Neuronal stem cell (in vitro differentiated cells): ENCODE measurements at regions not wholly inside any gene's neighbourhood (a gene's known extent, or its start where the extent isn't known, plus 50 kb on each side); places are given as distances from the start of the nearest gene placed in this dataset.
"Not testable (repeated sequence)": the region's sequence is repeated elsewhere in the genome, so short reads cannot be mapped to it uniquely, and the experiment has no call there.

Experiments
- DNase-seq: peaks from one replicate; pipeline ENCODE4 v3.0.0-alpha.2; 2013; ENCODE audit warnings: low spot score
- H2AFZ ChIP-seq: one replicate; pipeline ENCODE4 v1.6.1; 2013; ENCODE audit warnings: mild to moderate bottlenecking, low read length, inconsistent platforms
- H2AK5ac ChIP-seq: 2 replicates; pipeline ENCODE4 v1.6.1; 2013; ENCODE audit warnings: low read depth, mild to moderate bottlenecking, inconsistent platforms, low read length, moderate library complexity, mixed read lengths
- H2BK120ac ChIP-seq: 2 replicates; pipeline ENCODE4 v1.6.1; 2013; ENCODE audit warnings: low read depth, mild to moderate bottlenecking, inconsistent platforms, low read length, moderate library complexity, mixed read lengths
- H2BK12ac ChIP-seq: one replicate; pipeline ENCODE4 v1.6.1; 2013; ENCODE audit warnings: low read length, inconsistent platforms
- H2BK15ac ChIP-seq: 2 replicates; pipeline ENCODE4 v1.6.1; 2013; ENCODE audit warnings: mild to moderate bottlenecking, low read length, inconsistent platforms, mixed read lengths
- H2BK5ac ChIP-seq: one replicate; pipeline ENCODE4 v1.6.1; 2013; ENCODE audit warnings: inconsistent platforms, mild to moderate bottlenecking, low read length, moderate library complexity
- H3K14ac ChIP-seq: one replicate; pipeline ENCODE4 v1.6.1; 2013; ENCODE audit warnings: low read length, inconsistent platforms
- H3K18ac ChIP-seq: 2 replicates; pipeline ENCODE4 v1.6.1; 2013; ENCODE audit warnings: low read length, inconsistent platforms
- H3K23ac ChIP-seq: 2 replicates; pipeline ENCODE4 v1.6.1; 2013; ENCODE audit warnings: low read depth, mild to moderate bottlenecking, mixed read lengths, low read length, inconsistent platforms; ENCODE audit not compliant: poor library complexity
- H3K27ac ChIP-seq: replicated peaks from 3 replicates; pipeline ENCODE4 v1.5.1; 2013; ENCODE audit warnings: low read length, inconsistent platforms
- H3K27me3 ChIP-seq, 3 experiments: 2 replicates each; pipeline ENCODE4 v1.6.1; 2013; ENCODE audit warnings: low read length in 3 of 3, mild to moderate bottlenecking in 2 of 3, inconsistent platforms in 1 of 3, low read depth in 1 of 3, mixed read lengths in 1 of 3, moderate library complexity in 1 of 3; ENCODE audit not compliant: control insufficient read depth in 3 of 3, insufficient read depth in 3 of 3
- H3K36me3 ChIP-seq, 2 donors: replicated peaks in 1 of 2; 2 replicates each; pipeline ENCODE4 v1.6.1; 2013; ENCODE audit warnings: low read length in 2 of 2; ENCODE audit not compliant: control insufficient read depth in 2 of 2, insufficient read depth in 2 of 2
- H3K4ac ChIP-seq: 2 replicates; pipeline ENCODE4 v1.6.1; 2013; ENCODE audit warnings: inconsistent platforms, mild to moderate bottlenecking, low read length, moderate library complexity
- H3K4me1 ChIP-seq, 2 donors: 1 replicate in 1 of 2; 2 replicates in 1 of 2; pipeline ENCODE4 v1.6.1; 2013; ENCODE audit warnings: low read length in 2 of 2, low read depth in 1 of 2; ENCODE audit not compliant: control insufficient read depth in 2 of 2, insufficient read depth in 1 of 2
- H3K4me2 ChIP-seq: one replicate; pipeline ENCODE4 v1.6.1; 2013; ENCODE audit warnings: mild to moderate bottlenecking, low read length, inconsistent platforms; ENCODE audit not compliant: insufficient read depth, poor library complexity, severe bottlenecking
- H3K4me3 ChIP-seq, 2 donors: 2 replicates each; pipeline ENCODE4 v1.5.1; 2013; ENCODE audit warnings: low read length in 2 of 2, mild to moderate bottlenecking in 2 of 2, inconsistent platforms in 1 of 2, moderate library complexity in 1 of 2
- H3K79me1 ChIP-seq: one replicate; pipeline ENCODE4 v1.6.1; 2013; ENCODE audit warnings: low read depth, mild to moderate bottlenecking, inconsistent platforms, low read length, moderate library complexity
- H3K9ac ChIP-seq: one replicate; pipeline ENCODE4 v1.6.1; 2013; ENCODE audit warnings: mild to moderate bottlenecking, low read depth, low read length, inconsistent platforms; ENCODE audit not compliant: poor library complexity
- H3K9me3 ChIP-seq, 2 donors: replicated peaks in 1 of 2; 2 replicates each; pipeline versions ENCODE3 to v1.6.1; 2013; ENCODE audit warnings: low read length in 2 of 2, mild to moderate bottlenecking in 2 of 2, inconsistent platforms in 1 of 2, low read depth in 1 of 2, mixed read lengths in 1 of 2, moderate library complexity in 1 of 2; ENCODE audit not compliant: control insufficient read depth in 2 of 2, insufficient read depth in 1 of 2
- H4K8ac ChIP-seq: one replicate; pipeline ENCODE4 v1.6.1; 2013; ENCODE audit warnings: low read depth, mild to moderate bottlenecking, inconsistent platforms, low read length, moderate library complexity
- H4K91ac ChIP-seq: one replicate; pipeline ENCODE4 v1.6.1; 2013; ENCODE audit warnings: low read length, low read depth, mild to moderate bottlenecking, inconsistent platforms; ENCODE audit not compliant: poor library complexity
- WGBS, 2 donors: extraction: QIAGEN DNeasy Blood & Tissue Kit; methylation state at CpG; one replicate each; pipeline ENCODE4 v1.1.7; 2013; ENCODE audit warnings: missing lambda C conversion rate in 2 of 2, mixed read lengths in 1 of 2; ENCODE audit not compliant: insufficient read length in 2 of 2, insufficient replicate concordance in 1 of 2; ENCODE audit errors: extremely low coverage in 2 of 2; 5-methylcytosine and 5-hydroxymethylcytosine counted together

DNA sequence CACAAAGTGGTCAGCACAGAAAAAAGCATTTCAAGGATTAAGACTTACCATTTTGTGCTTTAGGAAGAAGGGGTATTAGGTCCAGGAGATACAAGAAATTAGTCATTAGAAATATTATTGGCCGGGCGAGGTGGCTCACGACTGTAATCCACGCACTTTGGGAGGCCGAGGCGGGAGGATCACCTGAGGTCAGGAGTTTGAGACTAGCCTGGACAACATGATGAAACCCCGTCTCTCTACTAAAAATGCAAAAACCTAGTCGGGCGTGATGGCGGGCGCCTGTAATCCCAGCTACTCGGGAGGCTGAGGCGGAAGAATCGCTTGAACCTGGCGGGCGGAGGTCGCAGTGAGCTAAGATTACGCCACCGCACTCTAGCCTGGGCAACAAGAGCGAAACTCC is 111.0 kb downstream of the DDX11 start:
- DNase-seq, H3K4me1 ChIP-seq, H2BK15ac ChIP-seq, H2BK12ac ChIP-seq, H3K4me3 ChIP-seq, H3K27ac ChIP-seq, H3K18ac ChIP-seq, H4K91ac ChIP-seq, H3K36me3 ChIP-seq, H3K4me2 ChIP-seq, H3K4ac ChIP-seq, H2BK5ac ChIP-seq, H2AK5ac ChIP-seq, H3K9ac ChIP-seq, H3K14ac ChIP-seq, H3K23ac ChIP-seq, H3K9me3 ChIP-seq, H3K27me3 ChIP-seq, H2BK120ac ChIP-seq, H3K79me1 ChIP-seq, H2AFZ ChIP-seq, H4K8ac ChIP-seq: not testable (repeated sequence)
- WGBS, 2 donors, result no CpG with 5 or more reads among the region's 20 CpGs

- not testable (repeated sequence) for H3K9me3 ChIP-seq, H3K14ac ChIP-seq, H3K79me1 ChIP-seq, H3K36me3 ChIP-seq, H3K9ac ChIP-seq, H4K8ac ChIP-seq, H2BK12ac ChIP-seq, H2BK5ac ChIP-seq, H3K4me1 ChIP-seq, DNase-seq, H2AFZ ChIP-seq, H2BK120ac ChIP-seq, H3K18ac ChIP-seq, H2BK15ac ChIP-seq, H3K27ac ChIP-seq, H3K4me3 ChIP-seq, H3K23ac ChIP-seq, H3K4me2 ChIP-seq, H3K4ac ChIP-seq, H4K91ac ChIP-seq, H3K27me3 ChIP-seq, H2AK5ac ChIP-seq
Measured at GRCh38 chr12:31192689-31193088, 119.0 kb downstream of the DDX11 start.

- H3K9me3 ChIP-seq, DNase-seq, H3K36me3 ChIP-seq, H4K8ac ChIP-seq, H2BK15ac ChIP-seq, H2BK5ac ChIP-seq, H4K91ac ChIP-seq, H2BK120ac ChIP-seq, H3K4ac ChIP-seq, H3K27me3 ChIP-seq, H3K9ac ChIP-seq, H3K4me2 ChIP-seq, H3K4me1 ChIP-seq, H2AFZ ChIP-seq, H3K14ac ChIP-seq, H2AK5ac ChIP-seq, H2BK12ac ChIP-seq, H3K4me3 ChIP-seq, H3K27ac ChIP-seq, H3K18ac ChIP-seq, H3K23ac ChIP-seq, H3K79me1 ChIP-seq: not testable (repeated sequence)
- no CpG with 5 or more reads among the region's 1 CpG for WGBS, 2 donors
Measured at GRCh38 chr12:31195620-31196019, 122.0 kb downstream of the DDX11 start.

DNA sequence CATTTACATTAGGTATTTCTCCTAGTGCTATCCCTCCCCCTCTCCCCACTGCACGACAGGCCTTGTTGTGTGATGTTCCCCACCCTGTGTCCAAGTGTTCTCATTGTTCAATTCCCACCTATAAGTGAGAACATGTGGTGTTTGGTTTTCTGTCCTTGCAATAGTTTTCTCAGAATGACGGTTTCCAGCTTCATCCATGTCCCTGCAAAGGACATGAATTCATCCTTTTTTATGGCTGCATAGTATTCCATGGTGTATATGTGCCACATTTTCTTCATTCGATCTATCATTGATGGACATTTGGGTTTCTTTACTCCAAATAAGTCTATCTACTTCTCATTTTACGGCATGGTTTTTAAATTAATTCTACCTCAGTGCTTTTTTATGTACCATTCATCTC is 125.8 kb downstream of the DDX11 start:
- not testable (repeated sequence) for H3K18ac ChIP-seq, H3K79me1 ChIP-seq, H3K36me3 ChIP-seq, H2AFZ ChIP-seq, H2BK120ac ChIP-seq, H3K27ac ChIP-seq, H3K4me3 ChIP-seq, H3K9me3 ChIP-seq, H3K14ac ChIP-seq, H2BK12ac ChIP-seq, H3K4ac ChIP-seq, H4K91ac ChIP-seq, H2BK15ac ChIP-seq, H3K27me3 ChIP-seq, H4K8ac ChIP-seq, H3K4me1 ChIP-seq, DNase-seq, H2AK5ac ChIP-seq, H3K4me2 ChIP-seq, H2BK5ac ChIP-seq, H3K9ac ChIP-seq, H3K23ac ChIP-seq
- WGBS, 2 donors, result no CpG with 5 or more reads among the region's 4 CpGs
